ENCODE measurements at regions not wholly inside any gene's neighbourhood (a gene's known extent, or its start where the extent isn't known, plus 50 kb on each side); places are given as distances from the start of the nearest gene placed in this dataset.
"Not testable (repeated sequence)": the region's sequence is repeated elsewhere in the genome, so short reads cannot be mapped to it uniquely, and the experiment has no call there.

GRCh38 chr2:91659917-91660275 lies 2968.4 kb downstream of the RPIA start:
- DNase-seq, result not testable (repeated sequence)

GRCh38 chr2:91667341-91667740 lies 2975.9 kb downstream of the RPIA start:
- not testable (repeated sequence) for DNase-seq

DNA sequence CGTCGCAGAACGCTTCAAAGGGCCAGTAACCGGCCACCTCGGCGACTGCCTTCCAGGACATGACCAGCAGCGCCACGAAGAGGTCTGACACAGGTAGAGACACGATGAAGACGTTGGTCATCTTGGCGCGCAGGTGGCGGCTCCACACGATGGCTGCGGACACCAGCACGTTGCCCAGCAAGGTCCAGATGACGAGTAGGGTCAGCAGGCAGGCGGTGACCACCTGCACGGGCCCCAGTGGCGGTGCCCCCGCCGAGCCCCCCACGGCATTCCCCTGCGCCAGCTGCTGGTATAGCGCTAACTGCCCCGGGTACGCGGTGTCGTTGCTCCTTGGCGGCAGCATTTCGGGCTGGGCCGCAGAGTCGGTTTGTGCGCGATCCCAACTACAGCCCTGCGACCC lies 2994.1 kb downstream of the RPIA start:
- not testable (repeated sequence) for DNase-seq

DNA sequence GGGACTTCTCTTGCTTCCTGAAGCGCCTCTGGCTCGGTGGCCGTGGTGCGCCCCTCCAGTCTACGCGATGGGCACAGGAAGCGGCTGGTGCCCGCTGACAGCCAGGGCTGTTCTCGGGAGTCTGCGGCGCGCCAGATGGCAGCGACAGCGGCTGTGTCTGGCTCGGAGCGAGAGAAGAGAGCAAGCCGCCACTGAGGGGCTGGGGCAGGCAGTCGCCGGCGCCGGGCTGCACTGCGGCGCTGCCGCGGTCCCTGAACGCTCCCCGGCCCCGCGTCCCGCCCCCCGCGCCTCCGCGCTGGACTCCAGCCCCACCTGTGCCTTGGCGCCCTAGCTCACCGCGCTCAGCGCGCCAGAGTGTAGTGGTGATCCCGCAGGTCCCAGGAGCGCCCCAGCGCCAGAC lies 2994.6 kb downstream of the RPIA start:
- not testable (repeated sequence) for DNase-seq
